Epidermal melanocyte (primary cell): ENCODE measurements at regions not wholly inside any gene's neighbourhood (a gene's known extent, or its start where the extent isn't known, plus 50 kb on each side); places are given as distances from the start of the nearest gene placed in this dataset.
"Not testable (repeated sequence)": the region's sequence is repeated elsewhere in the genome, so short reads cannot be mapped to it uniquely, and the experiment has no call there.

Source experiments
- DNase-seq: peaks from one replicate; pipeline ENCODE4 v3.0.0; 2011; ENCODE audit warnings: low spot score; ENCODE audit not compliant: insufficient read length

- DNase-seq = not testable (repeated sequence)
Measured at GRCh38 chr6:170213637-170214018, 77.2 kb downstream of the DLL1 start.

DNA sequence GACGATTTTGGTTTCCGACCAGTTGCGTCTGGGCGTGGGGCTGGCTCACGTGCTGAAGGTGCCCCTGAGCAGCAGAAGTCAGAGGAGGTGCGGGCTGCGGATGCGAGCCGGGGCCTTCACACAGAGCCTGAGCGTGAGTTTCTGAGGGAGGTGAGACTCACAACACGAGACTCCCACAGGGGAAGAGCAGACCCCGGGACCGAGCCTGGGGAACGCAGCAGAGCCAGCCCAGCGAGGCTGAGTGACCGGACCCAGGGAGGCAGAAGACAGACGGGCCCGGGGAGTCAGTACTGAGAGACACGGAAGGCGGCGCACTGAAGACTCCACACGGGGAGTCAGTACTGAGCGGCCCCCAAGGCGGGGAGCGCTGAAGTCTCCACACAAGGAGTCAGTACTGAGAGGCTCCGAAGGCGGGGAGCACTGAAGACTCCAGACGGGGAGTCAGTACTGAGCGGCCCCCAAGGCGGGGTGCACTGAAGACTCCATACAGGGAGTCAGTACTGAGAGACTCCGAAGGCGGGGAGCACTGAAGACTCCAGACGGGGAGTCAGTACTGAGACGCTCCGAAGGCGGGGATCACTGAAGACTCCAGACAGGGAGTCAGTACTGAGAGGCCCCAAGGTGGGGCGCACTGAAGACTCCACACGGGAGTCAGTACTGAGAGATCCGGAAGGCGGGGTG is 77.8 kb downstream of the DLL1 start:
- no peak for DNase-seq

DNA sequence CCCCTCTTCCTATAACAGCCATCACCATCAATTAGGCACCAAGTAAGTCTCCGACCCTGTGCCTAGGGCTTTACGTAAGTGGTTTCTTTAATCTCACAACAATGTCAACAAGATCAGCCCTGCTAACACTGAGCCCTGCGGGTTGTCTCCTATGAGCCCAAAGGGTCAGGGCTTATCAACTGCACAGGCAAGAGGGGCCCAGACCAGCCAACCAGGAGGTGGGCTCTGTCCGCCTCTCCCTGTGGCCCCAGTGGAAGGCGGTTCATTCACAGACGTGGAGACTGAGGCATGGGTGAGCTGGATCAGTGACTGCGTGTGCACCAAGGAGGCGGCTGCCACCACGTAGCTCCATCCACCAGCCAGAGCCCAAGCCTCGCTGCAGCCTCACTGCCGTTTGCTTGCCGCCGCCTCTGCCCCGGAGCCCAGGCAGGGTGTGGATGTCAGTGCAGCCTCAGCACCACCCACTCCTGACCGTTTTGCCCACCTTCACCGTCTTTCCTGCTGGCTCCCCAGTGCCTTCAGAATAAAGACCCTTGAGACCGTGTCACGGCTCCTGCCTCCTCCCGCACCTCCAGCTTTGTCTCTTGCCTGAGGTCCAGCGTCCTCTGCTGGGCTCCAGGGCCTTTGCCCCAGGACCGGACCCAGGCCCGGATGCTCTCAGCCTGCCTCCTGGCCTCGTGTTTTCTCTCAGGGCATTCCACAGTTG is 78.7 kb downstream of the DLL1 start:
- no peak for DNase-seq

- no peak for DNase-seq
Measured at GRCh38 chr6:170211404-170212025, 79.4 kb downstream of the DLL1 start.

- DNase-seq = no peak
Measured at GRCh38 chr6:170210651-170211403, 80.1 kb downstream of the DLL1 start.

- no peak for DNase-seq
Measured at GRCh38 chr6:170210026-170210390, 80.9 kb downstream of the DLL1 start.

GRCh38 chr6:170209354-170210025 is 81.4 kb downstream of the DLL1 start:
- no peak for DNase-seq

- no peak for DNase-seq
Measured at GRCh38 chr6:170208651-170209353, 82.1 kb downstream of the DLL1 start.

GRCh38 chr6:170208182-170208601 is 82.7 kb downstream of the DLL1 start:
- no peak for DNase-seq

- no peak for DNase-seq
Measured at GRCh38 chr6:170207586-170208181, 83.2 kb downstream of the DLL1 start.

- no peak for DNase-seq
Measured at GRCh38 chr6:170206851-170207431, 83.9 kb downstream of the DLL1 start.

- DNase-seq = no peak
Measured at GRCh38 chr6:170206317-170206621, 84.6 kb downstream of the DLL1 start.

DNA sequence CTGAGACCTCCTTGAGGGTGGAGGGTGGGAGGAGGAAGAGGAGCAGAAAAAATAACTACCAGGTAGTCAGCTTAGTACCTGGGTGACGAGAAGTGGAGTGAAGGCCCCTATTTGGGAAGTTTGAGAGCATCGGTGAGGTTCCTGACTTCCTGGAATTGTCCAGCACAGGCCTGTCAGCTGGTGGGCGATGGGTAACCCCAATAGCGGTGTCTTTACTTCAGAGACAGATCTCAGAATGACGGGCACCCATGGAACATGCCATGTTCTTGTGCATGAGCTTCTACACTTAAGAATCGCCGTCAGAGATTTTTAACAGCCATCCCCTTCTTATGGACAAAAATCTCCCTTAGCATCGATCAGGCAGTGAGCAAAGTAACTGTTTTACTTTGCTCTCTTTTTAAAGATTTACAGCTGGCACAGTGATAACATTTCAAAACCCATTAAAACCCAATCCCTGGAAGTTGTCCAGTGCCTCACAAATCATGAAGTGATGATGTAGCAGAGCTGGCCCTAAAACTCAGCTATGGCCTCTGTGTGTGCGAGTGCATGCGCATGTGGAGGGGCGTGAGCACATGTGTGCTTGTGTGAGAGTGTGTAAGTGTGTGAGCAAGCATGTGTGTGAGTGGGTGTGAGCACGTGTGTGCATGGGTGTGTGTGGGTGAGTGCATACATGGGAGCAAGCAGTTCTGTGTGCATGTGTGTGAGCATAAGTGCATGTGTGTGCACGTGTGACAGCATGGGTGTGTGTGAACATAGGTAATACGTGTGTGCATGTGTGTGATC is 85.2 kb downstream of the DLL1 start:
- DNase-seq = no peak

- no peak for DNase-seq
Measured at GRCh38 chr6:170205126-170205525, 85.8 kb downstream of the DLL1 start.

- DNase-seq = no peak
Measured at GRCh38 chr6:170203212-170203611, 87.7 kb downstream of the DLL1 start.

GRCh38 chr6:170202416-170203135 is 88.3 kb downstream of the DLL1 start:
- no peak for DNase-seq

- no peak for DNase-seq
Measured at GRCh38 chr6:170201361-170201760, 89.5 kb downstream of the DLL1 start.

GRCh38 chr6:170200458-170200891 is 90.4 kb downstream of the DLL1 start:
- no peak for DNase-seq

DNA sequence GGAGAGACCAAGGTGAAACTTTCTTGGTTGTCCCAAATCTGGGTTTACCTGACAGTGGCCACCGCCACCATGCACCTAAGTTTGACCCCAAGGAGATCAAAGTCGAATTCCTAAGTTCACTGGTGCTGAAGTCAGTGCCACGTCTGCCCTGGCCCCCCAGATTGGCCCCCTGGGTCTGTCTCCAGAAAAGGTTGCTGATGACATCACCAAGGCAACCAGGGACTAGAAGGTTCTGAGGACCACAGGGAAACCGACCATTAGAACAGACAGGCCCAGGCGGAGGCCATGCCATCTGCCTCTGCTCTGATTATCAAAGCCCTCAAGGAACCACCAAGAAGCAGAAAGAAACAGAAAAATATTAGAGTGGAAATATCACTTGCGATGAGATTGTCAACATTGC is 91.2 kb downstream of the DLL1 start:
- DNase-seq = no peak
